Psoas muscle (tissue), 7 donors: ENCODE measurements at regions not wholly inside any gene's neighbourhood (a gene's known extent, or its start where the extent isn't known, plus 50 kb on each side); places are given as distances from the start of the nearest gene placed in this dataset.

Experiments
- ATAC-seq, 4 donors: fragments of 200-7000 bp; cut with Tn5 transposase; one replicate each; pipeline ENCODE4 v1.9.1; 2020; ENCODE audit warnings: moderate library complexity in 3 of 4, mild to moderate bottlenecking in 2 of 4
- DNase-seq, 2 donors: peaks; one replicate each; pipeline ENCODE4 v3.0.0-alpha.2; 2020
- H3K27ac ChIP-seq: fragments of 200-600 bp; one replicate; pipeline ENCODE4 v1.8.0; 2022
- H3K27me3 ChIP-seq, 3 donors: fragments of 200-600 bp in 1 of 3; one replicate each; pipeline versions ENCODE4 v1.6.1 to v1.8.0; 2013 to 2022; ENCODE audit warnings: low read length in 2 of 3, mild to moderate bottlenecking in 2 of 3, moderate library complexity in 1 of 3; ENCODE audit not compliant: insufficient read depth in 3 of 3
- H3K36me3 ChIP-seq, 2 donors: fragments of 200-600 bp in 1 of 2; one replicate each; pipeline versions ENCODE4 v1.6.1 to v1.8.0; 2013 to 2022; ENCODE audit warnings: low read depth in 1 of 2, mild to moderate bottlenecking in 1 of 2, moderate library complexity in 1 of 2; ENCODE audit not compliant: insufficient read depth in 1 of 2
- H3K4me1 ChIP-seq: fragments of 200-600 bp; one replicate; pipeline ENCODE4 v1.8.0; 2022
- H3K4me3 ChIP-seq: fragments of 200-600 bp; one replicate; pipeline ENCODE4 v1.8.0; 2022; ENCODE audit warnings: mild to moderate bottlenecking
- H3K9me3 ChIP-seq: fragments of 200-600 bp; one replicate; pipeline ENCODE4 v1.8.0; 2022
- CTCF ChIP-seq: fragments of 200-600 bp; IDR thresholded peaks from one replicate; pipeline ENCODE4 v1.8.0; 2022; ENCODE audit warnings: antibody characterized with exemption
- WGBS, 3 donors: extraction: QIAGEN DNeasy Blood & Tissue Kit; methylation state at CpG; one replicate each; pipeline versions ENCODE4 v1.1.6 to v1.1.7; 2013; 5-methylcytosine and 5-hydroxymethylcytosine counted together
- intact Hi-C, 2 donors: fragments of 100-400 bp; cut with DNase I; formaldehyde crosslinking; loops; one replicate each; pipeline versions ENCODE4 v1.11.0 to v1.14.2; 2022
- donor health status: healthy with polysubstance abuse.
- donor health status: DM: no; HTN: no; CAD: no; lungs with moderate emphysema.
- donor health status: Bipolar disorder and iron deficiency.
- donor health status: healthy.
- donor health status: DM: yes; HTN: yes; CAD: no.
- donor health status: DM: no; HTN: no; CAD: no.
- donor health status: DM: yes; HTN: yes; CAD: no.

- ATAC-seq: no peak
- no peak for DNase-seq
- H3K27ac ChIP-seq: no peak overlapping the region
- H3K4me1 ChIP-seq: no peaks in the 10 kb centered on the region
- H3K36me3 ChIP-seq: no peaks in the 10 kb centered on the region
- H3K27me3 ChIP-seq: no peaks in the 10 kb centered on the region
- intact Hi-C loops: no loop called here
- H3K9me3 ChIP-seq: no peaks in the 10 kb centered on the region
- TF ChIP-seq CTCF: no peak
- H3K4me3 ChIP-seq: no peak overlapping the region
- 44 to 50% (median 45%) methylated on average over 3 of the region's 3 CpGs for WGBS, 3 donors
Observed at GRCh38 chr3:120526011-120526870, 69.9 kb upstream of the NDUFB4 start.

- 77 to 85% (median 80%) methylated on average over 5 of the region's 5 CpGs for WGBS, 3 donors
- ATAC-seq: no peak
Observed at GRCh38 chr3:120524171-120524923, 71.8 kb upstream of the NDUFB4 start.

GRCh38 chr3:120516136-120516535 is 65.3 kb upstream of the FSTL1 start:
- Histone ChIP-seq H3K4me1 (no peaks in the 10 kb centered on the region), H3K4me3 (no peak overlapping the region), H3K36me3 (no peaks in the 10 kb centered on the region), H3K9me3 (no peaks in the 10 kb centered on the region), H3K27me3 (no peaks in the 10 kb centered on the region), H3K27ac (no peak overlapping the region)
- ATAC-seq: no peak
- intact Hi-C loops: no loop called here
- DNase-seq: no peak
- no peak for TF ChIP-seq CTCF
- WGBS, 3 donors: 69 to 75% (median 70%) methylated on average over 6 of the region's 6 CpGs

More at GRCh38 chr3:120524171-120524923, 71.8 kb upstream of the NDUFB4 start:
- intact Hi-C loops: no loop called here
- Histone ChIP-seq H3K36me3 (no peaks in the 10 kb centered on the region), H3K27me3 (no peaks in the 10 kb centered on the region), H3K4me1 (no peaks in the 10 kb centered on the region), H3K9me3 (no peaks in the 10 kb centered on the region), H3K27ac (no peak overlapping the region), H3K4me3 (no peak overlapping the region)
- no peak for DNase-seq
- no peak for TF ChIP-seq CTCF

GRCh38 chr3:120512655-120513054 is 61.9 kb upstream of the FSTL1 start:
- no peaks in the 10 kb centered on the region for H3K9me3 ChIP-seq
- no peak for ATAC-seq

More at GRCh38 chr3:120512655-120513054, 61.9 kb upstream of the FSTL1 start:
- TF ChIP-seq CTCF: no peak
- H3K4me3 ChIP-seq: no peak overlapping the region
- no peak for DNase-seq
- intact Hi-C loops: no loop called here
- H3K4me1 ChIP-seq: no peaks in the 10 kb centered on the region
- 75 to 85% (median 84%) methylated on average over 2 of the region's 2 CpGs for WGBS, 3 donors
- H3K27ac ChIP-seq: no peak overlapping the region
- no peaks in the 10 kb centered on the region for H3K27me3 ChIP-seq
- no peaks in the 10 kb centered on the region for H3K36me3 ChIP-seq
